RWPE1 (cell line): ENCODE measurements at regions not wholly inside any gene's neighbourhood (a gene's known extent, or its start where the extent isn't known, plus 50 kb on each side); places are given as distances from the start of the nearest gene placed in this dataset.

Source experiments
- CTCF ChIA-PET: fragments of 350-600 bp; sonication (Branson Sonifier 250); formaldehyde crosslinking; extraction: SDS; loops from one replicate; lab custom pipeline; 2021; lab: Yijun Ruan, JAX
- POLR2A ChIA-PET: fragments of 400-600 bp; formaldehyde crosslinking; extraction: SDS; loops from one replicate; lab custom pipeline; 2020; ENCODE audit warnings: antibody characterized with exemption; ENCODE audit not compliant: low non-redundant PET; lab: Yijun Ruan, JAX
- DNase-seq: peaks from one replicate; pipeline ENCODE4 v3.0.0; 2012; ENCODE audit warnings: low spot score
- H3K27ac ChIP-seq: fragments of 450-650 bp; 2 replicates; pipeline ENCODE4 v1.5.1; 2017
- TF ChIP-seq, protein P1 (sequence below): fragments of 450-650 bp; conservative IDR thresholded peaks from 2 replicates; pipeline ENCODE4 v1.5.1; 2017; ENCODE audit warnings: low read depth, mild to moderate bottlenecking

DNA sequence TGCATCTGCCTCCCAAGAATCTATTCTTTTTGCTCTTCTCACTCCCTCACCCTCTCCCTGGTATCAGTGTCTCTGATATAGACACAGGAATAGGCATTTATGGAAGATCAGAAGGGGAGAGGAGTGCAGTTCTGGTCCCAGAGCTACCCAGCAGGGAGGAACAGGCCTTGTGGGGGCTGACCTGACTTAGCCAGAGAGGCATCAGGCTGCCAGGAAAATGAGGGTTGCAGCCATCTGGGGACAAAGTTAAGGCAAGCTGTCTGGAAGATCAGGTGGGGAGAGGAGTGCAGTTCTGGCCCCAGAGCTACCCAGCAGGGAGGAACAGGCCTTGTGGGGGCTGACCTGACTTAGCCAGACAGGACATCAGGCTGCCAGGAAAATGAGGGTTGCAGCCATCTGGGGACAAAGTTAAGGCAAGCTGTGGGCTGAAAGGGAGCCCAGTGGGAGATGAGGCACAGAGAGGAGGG lies 69.9 kb upstream of the HK2 start:
- TF ChIP-seq, protein P1, sequence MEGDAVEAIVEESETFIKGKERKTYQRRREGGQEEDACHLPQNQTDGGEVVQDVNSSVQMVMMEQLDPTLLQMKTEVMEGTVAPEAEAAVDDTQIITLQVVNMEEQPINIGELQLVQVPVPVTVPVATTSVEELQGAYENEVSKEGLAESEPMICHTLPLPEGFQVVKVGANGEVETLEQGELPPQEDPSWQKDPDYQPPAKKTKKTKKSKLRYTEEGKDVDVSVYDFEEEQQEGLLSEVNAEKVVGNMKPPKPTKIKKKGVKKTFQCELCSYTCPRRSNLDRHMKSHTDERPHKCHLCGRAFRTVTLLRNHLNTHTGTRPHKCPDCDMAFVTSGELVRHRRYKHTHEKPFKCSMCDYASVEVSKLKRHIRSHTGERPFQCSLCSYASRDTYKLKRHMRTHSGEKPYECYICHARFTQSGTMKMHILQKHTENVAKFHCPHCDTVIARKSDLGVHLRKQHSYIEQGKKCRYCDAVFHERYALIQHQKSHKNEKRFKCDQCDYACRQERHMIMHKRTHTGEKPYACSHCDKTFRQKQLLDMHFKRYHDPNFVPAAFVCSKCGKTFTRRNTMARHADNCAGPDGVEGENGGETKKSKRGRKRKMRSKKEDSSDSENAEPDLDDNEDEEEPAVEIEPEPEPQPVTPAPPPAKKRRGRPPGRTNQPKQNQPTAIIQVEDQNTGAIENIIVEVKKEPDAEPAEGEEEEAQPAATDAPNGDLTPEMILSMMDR, result no peak
- DNase-seq, result no peak
- CTCF ChIA-PET, result no interaction called here
- H3K27ac ChIP-seq, result no peak overlapping the region
- POLR2A ChIA-PET, result no interaction called here

DNA sequence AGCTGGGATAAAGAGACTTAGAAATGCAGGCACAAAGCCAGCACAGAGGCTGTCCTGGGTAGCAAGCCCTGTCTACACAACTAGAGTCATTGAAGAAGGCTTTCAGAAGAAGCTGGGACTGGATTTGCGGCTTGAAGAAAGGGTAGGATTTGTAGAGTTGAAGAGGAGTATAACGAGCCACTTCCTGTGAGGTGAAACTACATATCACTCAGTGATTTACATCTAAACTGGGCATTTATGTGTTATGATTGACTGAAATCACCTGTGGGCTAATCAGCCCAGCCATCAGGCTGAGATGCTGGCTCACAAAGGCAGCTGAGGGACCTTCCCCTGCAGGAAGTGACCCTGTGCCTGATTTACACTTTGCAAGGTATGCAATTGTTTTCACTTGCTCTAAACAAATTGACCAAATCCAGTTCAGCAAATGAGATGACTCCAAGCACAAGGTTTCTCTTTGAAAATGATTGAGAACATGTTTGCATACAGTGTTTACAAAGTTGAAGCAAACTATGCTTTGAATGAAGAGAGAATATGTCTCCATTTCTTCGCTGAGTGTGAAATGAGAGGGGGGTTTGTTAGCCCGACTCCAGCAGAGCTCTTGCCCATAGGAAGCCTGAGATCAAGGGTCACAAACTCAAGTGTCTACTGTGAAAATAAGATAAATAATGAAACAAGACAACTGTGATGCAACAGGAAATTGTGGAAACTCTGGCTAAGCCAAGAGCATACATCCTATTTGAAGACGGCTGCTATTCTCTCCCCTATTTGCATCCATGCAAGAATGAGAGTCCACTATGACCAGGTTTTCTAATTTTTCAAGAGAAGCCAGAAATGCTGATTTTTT lies 69.3 kb upstream of the HK2 start:
- DNase-seq, result no peak
- TF ChIP-seq, protein P1, result no peak
- CTCF ChIA-PET, result interaction anchor here (0.6 to 0.7 kb wide), 2 partner anchors 49 to 72 kb away, joined by 3 read pairs; no protein-coding TSS in a partner anchor
- no peak overlapping the region for H3K27ac ChIP-seq
- POLR2A ChIA-PET, result no interaction called here

DNA sequence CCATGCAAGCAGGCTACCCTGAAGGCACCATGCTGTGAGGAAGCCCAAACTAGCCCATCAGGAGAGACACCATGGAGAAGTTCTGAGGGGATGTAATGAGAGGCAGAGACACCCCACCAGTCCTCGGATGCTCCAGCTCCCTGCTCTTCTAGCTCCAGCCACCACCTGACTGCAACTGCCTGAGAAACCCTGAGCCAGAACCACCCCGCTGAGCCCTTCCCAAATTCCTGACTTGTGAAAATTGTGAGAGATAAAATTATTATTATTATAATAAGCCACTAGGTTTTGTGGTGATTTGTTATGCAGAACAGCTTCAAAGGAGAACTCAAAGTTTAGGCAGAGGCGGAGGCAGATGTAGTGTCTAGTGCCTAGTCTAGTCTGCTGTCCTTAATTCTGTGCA lies 67.1 kb upstream of the HK2 start:
- no peak for DNase-seq
- no peak overlapping the region for H3K27ac ChIP-seq
- ChIA-PET CTCF (no interaction called here), POLR2A (interaction anchor here (0.6 kb wide), 1 partner anchor 109 kb away, joined by 7 read pairs; no protein-coding TSS in a partner anchor)
- TF ChIP-seq, protein P1, result no peak

DNA sequence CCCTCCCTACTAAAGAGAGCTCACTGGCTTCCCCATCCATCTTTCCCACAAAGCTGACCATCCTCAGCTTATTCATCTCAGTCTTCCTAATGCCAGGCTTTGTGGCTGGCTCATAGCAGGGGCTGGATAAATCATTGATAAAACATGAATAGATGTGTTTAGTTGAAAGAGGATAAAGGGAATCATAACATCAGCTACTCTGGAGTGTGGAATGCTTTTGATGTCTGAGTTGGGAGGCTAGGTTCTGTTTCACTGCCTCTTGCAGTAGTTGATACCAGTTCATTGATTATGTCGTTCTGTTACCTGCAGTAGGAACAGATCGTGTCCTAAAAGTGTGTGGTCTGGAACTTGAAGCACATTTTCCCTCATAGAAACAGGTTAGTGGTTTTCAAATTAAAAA lies 66.3 kb upstream of the HK2 start:
- ChIA-PET CTCF (no interaction called here), POLR2A (no interaction called here)
- DNase-seq, result no peak
- no peak overlapping the region for H3K27ac ChIP-seq
- TF ChIP-seq, protein P1, result no peak

DNA sequence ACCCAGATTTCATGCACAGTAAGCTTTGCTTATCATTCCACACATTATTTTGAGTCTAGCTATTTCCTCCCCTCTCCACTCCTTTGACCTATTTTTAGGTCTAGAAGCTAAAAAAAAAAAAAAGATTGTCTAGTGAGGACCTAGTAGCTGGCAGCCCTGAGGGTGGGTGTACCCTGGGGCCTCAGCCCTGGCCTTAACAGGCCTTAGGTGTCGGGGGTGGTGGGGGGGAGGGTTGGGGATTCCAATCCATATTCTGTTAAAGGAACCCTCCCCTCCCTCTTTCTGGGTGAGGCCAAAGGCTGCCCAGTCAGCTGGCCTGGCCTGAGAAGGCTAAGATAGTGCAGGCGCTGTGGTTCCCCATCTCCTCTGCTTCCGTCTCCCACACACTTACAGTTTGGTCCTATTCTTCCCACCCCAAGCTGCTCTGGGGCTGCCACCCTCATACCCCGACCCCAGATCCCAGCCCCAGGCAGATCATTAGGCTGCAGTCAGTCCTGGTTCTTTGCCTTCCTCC lies 65.5 kb upstream of the HK2 start:
- ChIA-PET CTCF (no interaction called here), POLR2A (no interaction called here)
- TF ChIP-seq, protein P1, result no peak
- no peak overlapping the region for H3K27ac ChIP-seq
- DNase-seq, result no peak

DNA sequence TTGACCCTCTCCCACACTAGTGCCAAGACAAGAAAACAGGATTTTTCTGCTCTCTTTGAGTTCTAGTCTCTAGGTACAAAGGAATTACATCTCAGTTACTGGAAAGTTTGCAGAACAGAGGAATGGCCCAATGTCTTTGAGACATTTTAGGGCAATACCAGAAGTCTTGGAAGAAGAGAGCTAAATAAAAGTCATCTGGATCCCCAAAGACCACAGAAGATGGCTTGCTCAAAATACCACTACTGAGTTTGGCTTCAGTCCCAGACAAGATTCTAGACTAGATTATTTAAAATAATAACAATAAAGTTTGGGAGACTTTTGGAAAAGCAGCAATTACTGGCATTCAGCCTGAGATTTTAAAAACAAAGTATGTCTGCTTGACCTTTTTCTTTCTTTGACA lies 61.9 kb upstream of the HK2 start:
- H3K27ac ChIP-seq, result no peak overlapping the region
- TF ChIP-seq, protein P1, result no peak
- CTCF ChIA-PET, result no interaction called here
- POLR2A ChIA-PET, result no interaction called here
- no peak for DNase-seq
